Panc1 (cell line): ENCODE measurements at regions not wholly inside any gene's neighbourhood (a gene's known extent, or its start where the extent isn't known, plus 50 kb on each side); places are given as distances from the start of the nearest gene placed in this dataset.

Experiments used
- ATAC-seq: fragments of 200-7000 bp; cut with Tn5 transposase; 2 replicates; pipeline ENCODE4 v1.9.1; 2020; ENCODE audit warnings: mild to moderate bottlenecking, moderate library complexity
- BruUV-seq: library from RNA; stranded (reverse); fragments of 400-500 nt; replicated peaks from 2 replicates; lab custom pipeline; 2021; lab: Mats Ljungman, UMichigan
- CTCF ChIA-PET: fragments of 300-600 bp; sonication (Branson Sonifier 250); formaldehyde crosslinking; loops from one replicate; lab custom pipeline; 2022; ENCODE audit warnings: antibody characterized with exemption; lab: Charles Lee
- POLR2A ChIA-PET: fragments of 300-600 bp; sonication (Branson Sonifier 250); formaldehyde crosslinking; loops from one replicate; lab custom pipeline; 2022; ENCODE audit warnings: antibody characterized with exemption; lab: Charles Lee
- DNase-seq: peaks from one replicate; pipeline ENCODE4 v3.0.0-alpha.2; 2010; ENCODE audit warnings: low read depth, low spot score
- H3K27ac ChIP-seq: 2 replicates; pipeline ENCODE4 v1.5.1; 2011; ENCODE audit warnings: mild to moderate bottlenecking, low read length, inconsistent platforms
- H3K27me3 ChIP-seq: fragments of 200-500 bp; sonication (Bioruptor generic); 2 replicates; pipeline ENCODE4 v1.6.0; 2014; ENCODE audit warnings: low read length, inconsistent platforms; ENCODE audit not compliant: control insufficient read depth, insufficient read depth
- H3K36me3 ChIP-seq: fragments of 200-500 bp; sonication (Bioruptor generic); 2 replicates; pipeline ENCODE4 v1.5.1; 2014; ENCODE audit warnings: inconsistent platforms, mild to moderate bottlenecking, low read length, moderate library complexity; ENCODE audit not compliant: control insufficient read depth, insufficient read depth
- H3K4me1 ChIP-seq: 2 replicates; pipeline ENCODE4 v1.5.1; 2011; ENCODE audit warnings: inconsistent platforms, mild to moderate bottlenecking, low read length, moderate library complexity; ENCODE audit not compliant: control insufficient read depth, insufficient read depth
- H3K4me3 ChIP-seq, 2 experiments: 2 replicates each; pipeline ENCODE4 v1.5.1; 2011 to 2012; ENCODE audit warnings: low read depth in 2 of 2, low read length in 2 of 2, mild to moderate bottlenecking in 2 of 2, inconsistent platforms in 1 of 2, moderate library complexity in 1 of 2
- H3K9me3 ChIP-seq: fragments of 200-500 bp; sonication (Bioruptor generic); 2 replicates; pipeline ENCODE4 v1.5.1; 2014; ENCODE audit warnings: low read depth, mild to moderate bottlenecking, inconsistent platforms, low read length, moderate library complexity; ENCODE audit not compliant: control insufficient read depth, insufficient read depth
- POLR2AphosphoS5 ChIP-seq: IDR thresholded peaks from 2 replicates; pipeline ENCODE4 v1.6.1; 2012; ENCODE audit warnings: mild to moderate bottlenecking, low read depth, low read length, moderate library complexity
- SIN3A ChIP-seq: IDR thresholded peaks from 2 replicates; pipeline ENCODE4 v1.6.1; 2012; ENCODE audit warnings: low read depth, mild to moderate bottlenecking, low read length, moderate library complexity, borderline replicate concordance; ENCODE audit not compliant: insufficient read depth
- TCF7L2 ChIP-seq: IDR thresholded peaks from 2 replicates; pipeline ENCODE4 v1.6.1; 2011; ENCODE audit warnings: mild to moderate bottlenecking, low read depth, low read length, inconsistent platforms
- in situ Hi-C: cut with HindIII; loops from 2 replicates; pipeline ENCODE4 v1.10.0; 2016; ENCODE audit warnings: low sequenced_read_pairs, low pct_unique_long_range_greater_than_20kb
- intact Hi-C: fragments of 100-400 bp; cut with micrococcal nuclease; formaldehyde crosslinking; loops from one replicate; pipeline ENCODE4 v1.10.0; 2022; ENCODE audit not compliant: unreplicated experiment
- TF ChIP-seq, protein P1 (sequence below): fragments of 450-650 bp; IDR thresholded peaks from 2 replicates; pipeline ENCODE4 v1.5.1; 2017; ENCODE audit warnings: mild to moderate bottlenecking
- TF ChIP-seq, protein P2 (sequence below), 2 experiments: IDR thresholded peaks; 2 replicates each; pipeline ENCODE4 v1.6.1; 2011 to 2012; ENCODE audit warnings: low read depth in 2 of 2, control low read depth in 1 of 2, low read length in 1 of 2, mild to moderate bottlenecking in 1 of 2, moderate library complexity in 1 of 2; ENCODE audit not compliant: insufficient read depth in 1 of 2

DNA sequence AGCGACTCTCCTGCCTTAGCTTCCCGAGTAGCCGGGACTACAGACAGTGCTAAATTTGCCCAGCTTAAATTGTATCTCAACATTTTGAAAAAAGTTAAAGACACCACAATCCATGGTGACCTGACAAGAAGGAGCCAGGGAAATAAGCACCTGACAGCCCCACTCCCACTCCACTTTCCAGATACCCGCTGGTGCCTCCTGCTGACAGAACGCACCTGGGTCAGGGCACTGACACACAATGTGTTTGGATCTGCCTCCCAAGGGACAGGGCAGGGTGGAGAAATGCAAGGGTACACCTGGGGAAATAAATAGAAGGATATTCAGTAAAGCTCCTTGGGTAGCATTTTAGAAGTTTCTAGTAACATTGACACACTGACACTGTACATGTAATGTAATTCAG, 58.9 kb upstream of the OPN4 start:
- no peaks in the 10 kb centered on the region for H3K4me1 ChIP-seq
- in situ Hi-C loops: no loop called here
- POLR2A ChIA-PET: interaction anchor here (0.6 kb wide), 2 partner anchors 70 to 88 kb away, joined by 5 read pairs; no protein-coding TSS in a partner anchor
- H3K36me3 ChIP-seq: no peaks in the 10 kb centered on the region
- BruUV-seq: no TSS peak
- no peak overlapping the region for H3K4me3 ChIP-seq
- TF ChIP-seq, protein P1, sequence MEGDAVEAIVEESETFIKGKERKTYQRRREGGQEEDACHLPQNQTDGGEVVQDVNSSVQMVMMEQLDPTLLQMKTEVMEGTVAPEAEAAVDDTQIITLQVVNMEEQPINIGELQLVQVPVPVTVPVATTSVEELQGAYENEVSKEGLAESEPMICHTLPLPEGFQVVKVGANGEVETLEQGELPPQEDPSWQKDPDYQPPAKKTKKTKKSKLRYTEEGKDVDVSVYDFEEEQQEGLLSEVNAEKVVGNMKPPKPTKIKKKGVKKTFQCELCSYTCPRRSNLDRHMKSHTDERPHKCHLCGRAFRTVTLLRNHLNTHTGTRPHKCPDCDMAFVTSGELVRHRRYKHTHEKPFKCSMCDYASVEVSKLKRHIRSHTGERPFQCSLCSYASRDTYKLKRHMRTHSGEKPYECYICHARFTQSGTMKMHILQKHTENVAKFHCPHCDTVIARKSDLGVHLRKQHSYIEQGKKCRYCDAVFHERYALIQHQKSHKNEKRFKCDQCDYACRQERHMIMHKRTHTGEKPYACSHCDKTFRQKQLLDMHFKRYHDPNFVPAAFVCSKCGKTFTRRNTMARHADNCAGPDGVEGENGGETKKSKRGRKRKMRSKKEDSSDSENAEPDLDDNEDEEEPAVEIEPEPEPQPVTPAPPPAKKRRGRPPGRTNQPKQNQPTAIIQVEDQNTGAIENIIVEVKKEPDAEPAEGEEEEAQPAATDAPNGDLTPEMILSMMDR: no peak
- TF ChIP-seq TCF7L2 (no peak), SIN3A (no peak), POLR2AphosphoS5 (no peak)
- TF ChIP-seq, protein P2, sequence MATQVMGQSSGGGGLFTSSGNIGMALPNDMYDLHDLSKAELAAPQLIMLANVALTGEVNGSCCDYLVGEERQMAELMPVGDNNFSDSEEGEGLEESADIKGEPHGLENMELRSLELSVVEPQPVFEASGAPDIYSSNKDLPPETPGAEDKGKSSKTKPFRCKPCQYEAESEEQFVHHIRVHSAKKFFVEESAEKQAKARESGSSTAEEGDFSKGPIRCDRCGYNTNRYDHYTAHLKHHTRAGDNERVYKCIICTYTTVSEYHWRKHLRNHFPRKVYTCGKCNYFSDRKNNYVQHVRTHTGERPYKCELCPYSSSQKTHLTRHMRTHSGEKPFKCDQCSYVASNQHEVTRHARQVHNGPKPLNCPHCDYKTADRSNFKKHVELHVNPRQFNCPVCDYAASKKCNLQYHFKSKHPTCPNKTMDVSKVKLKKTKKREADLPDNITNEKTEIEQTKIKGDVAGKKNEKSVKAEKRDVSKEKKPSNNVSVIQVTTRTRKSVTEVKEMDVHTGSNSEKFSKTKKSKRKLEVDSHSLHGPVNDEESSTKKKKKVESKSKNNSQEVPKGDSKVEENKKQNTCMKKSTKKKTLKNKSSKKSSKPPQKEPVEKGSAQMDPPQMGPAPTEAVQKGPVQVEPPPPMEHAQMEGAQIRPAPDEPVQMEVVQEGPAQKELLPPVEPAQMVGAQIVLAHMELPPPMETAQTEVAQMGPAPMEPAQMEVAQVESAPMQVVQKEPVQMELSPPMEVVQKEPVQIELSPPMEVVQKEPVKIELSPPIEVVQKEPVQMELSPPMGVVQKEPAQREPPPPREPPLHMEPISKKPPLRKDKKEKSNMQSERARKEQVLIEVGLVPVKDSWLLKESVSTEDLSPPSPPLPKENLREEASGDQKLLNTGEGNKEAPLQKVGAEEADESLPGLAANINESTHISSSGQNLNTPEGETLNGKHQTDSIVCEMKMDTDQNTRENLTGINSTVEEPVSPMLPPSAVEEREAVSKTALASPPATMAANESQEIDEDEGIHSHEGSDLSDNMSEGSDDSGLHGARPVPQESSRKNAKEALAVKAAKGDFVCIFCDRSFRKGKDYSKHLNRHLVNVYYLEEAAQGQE (IDR thresholded peaks at IDR 0.05; ENCODE audit: insufficient read depth in 1 of 2, low read depth in 2 of 2, low read length in 1 of 2): no peak
- CTCF ChIA-PET: interaction anchor here (0.8 kb wide), 1 partner anchor 10 kb away, joined by 4 read pairs; no protein-coding TSS in a partner anchor
- ATAC-seq (no peak), DNase-seq (no peak)
- intact Hi-C loops: no loop called here
- no peaks in the 10 kb centered on the region for H3K9me3 ChIP-seq
- H3K27ac ChIP-seq: no peak overlapping the region
- H3K27me3 ChIP-seq: no peaks in the 10 kb centered on the region; the same call in 1 of the 2 replicates

DNA sequence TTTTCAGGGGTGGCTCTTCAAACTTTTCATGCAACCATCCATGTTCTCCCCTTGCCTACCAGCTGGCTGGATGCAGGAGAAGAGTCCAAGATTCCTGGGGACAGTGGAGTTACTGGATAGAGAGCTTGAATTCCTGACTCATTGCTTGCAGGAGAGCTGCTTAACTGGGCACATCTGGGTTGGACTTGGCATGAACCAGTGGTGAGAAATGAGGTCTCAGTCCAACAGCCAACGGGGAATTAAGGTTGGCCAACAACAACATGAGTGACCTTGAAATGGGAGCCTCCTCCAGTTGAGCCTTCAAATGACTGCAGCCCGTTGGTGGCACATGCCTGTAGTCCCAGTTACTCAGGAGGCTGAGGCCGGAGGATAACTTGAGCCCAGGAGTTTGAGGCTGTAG, 58.1 kb upstream of the OPN4 start:
- no peaks in the 10 kb centered on the region; the same call in 1 of the 2 replicates for H3K27me3 ChIP-seq
- no peaks in the 10 kb centered on the region for H3K36me3 ChIP-seq
- no peaks in the 10 kb centered on the region for H3K9me3 ChIP-seq
- ChIA-PET POLR2A (no interaction called here), CTCF (no interaction called here)
- in situ Hi-C loops (no loop called here), intact Hi-C loops (no loop called here)
- TF ChIP-seq SIN3A (no peak), POLR2AphosphoS5 (no peak), TCF7L2 (no peak)
- TF ChIP-seq, protein P1: no peak
- TF ChIP-seq, protein P2 (IDR thresholded peaks at IDR 0.05; ENCODE audit: insufficient read depth in 1 of 2, low read depth in 2 of 2, low read length in 1 of 2): no peak
- no peaks in the 10 kb centered on the region for H3K4me1 ChIP-seq
- H3K27ac ChIP-seq: no peak overlapping the region
- ATAC-seq (no peak), DNase-seq (no peak)
- H3K4me3 ChIP-seq: no peak overlapping the region
- no TSS peak for BruUV-seq
